Activated naive CD4-positive, alpha-beta T cell treated with anti-CD3 and anti-CD28 coated beads, Interleukin-2, amount 10 ng/mL, durations not matched to agents 7 days and 5 days (primary cell): ENCODE measurements at regions not wholly inside any gene's neighbourhood (a gene's known extent, or its start where the extent isn't known, plus 50 kb on each side); places are given as distances from the start of the nearest gene placed in this dataset.
"Not testable (repeated sequence)": the region's sequence is repeated elsewhere in the genome, so short reads cannot be mapped to it uniquely, and the experiment has no call there.

Experiments
- CTCF ChIA-PET: fragments of 350-600 bp; sonication (Branson Sonifier 250); formaldehyde crosslinking; loops from one replicate; lab custom pipeline; 2021; ENCODE audit warnings: antibody characterized with exemption; lab: Charles Lee
- DNase-seq: peaks from one replicate; pipeline ENCODE4 v3.0.0-alpha.2; 2020
- H3K27ac Mint-ChIP-seq: one replicate; pipeline ENCODE4 v1.8.0; 2021; ENCODE audit warnings: mild to moderate bottlenecking, moderate library complexity, mixed read lengths
- H3K27me3 Mint-ChIP-seq: one replicate; pipeline ENCODE4 v1.8.0; 2021; ENCODE audit warnings: mild to moderate bottlenecking, mixed read lengths
- H3K36me3 Mint-ChIP-seq: one replicate; pipeline ENCODE4 v1.8.0; 2021; ENCODE audit warnings: mixed read lengths
- H3K4me1 Mint-ChIP-seq: one replicate; pipeline ENCODE4 v1.8.0; 2021; ENCODE audit warnings: mixed read lengths
- H3K4me3 Mint-ChIP-seq: one replicate; pipeline ENCODE4 v1.8.0; 2021; ENCODE audit warnings: mild to moderate bottlenecking, moderate library complexity, mixed read lengths
- H3K9me3 Mint-ChIP-seq: one replicate; pipeline ENCODE4 v1.8.0; 2021; ENCODE audit warnings: mixed read lengths

DNA sequence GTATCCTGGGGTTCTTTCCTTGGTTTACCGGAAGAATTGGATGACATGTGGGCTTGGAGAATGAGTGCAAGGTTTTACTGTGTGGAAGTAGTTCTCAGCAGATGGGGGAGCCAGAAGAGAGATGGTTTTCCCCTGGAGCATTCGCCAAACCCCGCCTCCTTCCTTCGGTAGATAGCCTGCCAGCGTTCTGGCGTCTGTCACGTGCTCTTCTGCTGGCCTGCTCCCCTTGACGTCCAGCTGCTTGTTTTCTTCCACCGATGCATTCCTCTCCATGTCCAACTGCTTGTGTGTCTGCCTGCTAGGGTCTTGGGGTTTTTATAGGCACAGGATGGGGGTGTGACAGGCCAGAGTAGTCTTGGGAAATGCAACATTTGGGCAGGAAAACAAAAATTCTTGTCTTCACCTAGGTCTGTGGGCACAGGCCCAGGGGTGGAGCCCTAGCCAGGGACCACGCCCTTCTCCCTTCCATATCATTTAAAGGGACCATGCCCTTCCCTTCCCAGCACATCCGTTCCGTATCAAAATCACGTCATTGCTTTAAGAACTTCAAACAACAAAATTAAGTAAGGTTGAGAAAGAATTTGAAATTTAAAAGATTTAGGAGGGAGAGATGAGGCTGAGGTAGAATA is 538.7 kb upstream of the SMIM31 start:
- CTCF ChIA-PET = no interaction called here
- Mint-ChIP-seq H3K4me3 (no peak overlapping the region), H3K9me3 (peaks cover 2% of the 10 kb centered on the region), H3K36me3 (no peaks in the 10 kb centered on the region), H3K27ac (no peak overlapping the region), H3K4me1 (no peaks in the 10 kb centered on the region), H3K27me3 (no peaks in the 10 kb centered on the region)
- no peak for DNase-seq

DNA sequence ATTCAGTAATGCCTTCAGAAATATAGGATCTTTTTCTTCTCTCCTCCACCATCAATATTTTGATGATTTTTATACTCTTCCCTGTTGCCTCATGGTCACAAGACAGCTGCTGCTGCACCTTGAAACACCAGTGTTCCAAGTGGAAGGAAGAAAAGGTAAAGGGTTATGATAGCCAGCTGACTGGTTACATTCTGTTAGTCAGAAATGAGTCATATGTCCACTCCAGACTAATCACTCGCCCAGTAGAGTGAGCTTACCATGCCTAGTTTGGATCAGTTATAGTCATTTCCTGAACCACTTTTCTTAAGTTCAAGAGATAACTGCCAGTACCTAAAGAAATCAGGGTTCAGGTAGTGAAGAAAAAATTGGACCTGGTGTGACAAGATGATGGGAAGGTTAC is 532.3 kb upstream of the SMIM31 start:
- Mint-ChIP-seq H3K4me3 (no peak overlapping the region), H3K27ac (no peak overlapping the region), H3K27me3 (no peaks in the 10 kb centered on the region), H3K36me3 (no peaks in the 10 kb centered on the region), H3K4me1 (no peaks in the 10 kb centered on the region), H3K9me3 (peaks cover 2% of the 10 kb centered on the region)
- no peak for DNase-seq
- CTCF ChIA-PET = no interaction called here

DNA sequence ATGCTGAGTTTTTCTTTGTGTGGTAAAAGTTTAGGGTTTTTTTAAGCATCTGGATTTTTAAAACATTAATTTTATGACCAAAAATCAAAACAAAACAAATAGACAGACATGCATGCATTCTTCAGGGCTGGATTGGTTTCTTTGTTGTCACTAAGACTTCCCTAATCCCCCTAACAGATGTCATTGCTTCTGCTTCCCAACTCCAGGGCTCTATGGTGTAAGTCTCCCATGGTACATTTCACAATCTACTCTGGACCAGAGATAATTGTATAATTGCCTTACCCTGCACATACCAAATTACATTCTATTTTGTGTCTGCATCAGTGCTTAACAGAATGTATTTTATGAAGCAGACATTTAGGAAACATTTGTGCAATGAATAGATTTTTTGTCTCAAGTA is 529.1 kb upstream of the SMIM31 start:
- no peak overlapping the region for H3K4me3 Mint-ChIP-seq
- H3K27ac Mint-ChIP-seq = no peak overlapping the region
- DNase-seq = no peak
- no peaks in the 10 kb centered on the region for H3K9me3 Mint-ChIP-seq
- CTCF ChIA-PET = no interaction called here
- H3K4me1 Mint-ChIP-seq = no peaks in the 10 kb centered on the region
- H3K27me3 Mint-ChIP-seq = no peaks in the 10 kb centered on the region
- H3K36me3 Mint-ChIP-seq = no peaks in the 10 kb centered on the region

DNA sequence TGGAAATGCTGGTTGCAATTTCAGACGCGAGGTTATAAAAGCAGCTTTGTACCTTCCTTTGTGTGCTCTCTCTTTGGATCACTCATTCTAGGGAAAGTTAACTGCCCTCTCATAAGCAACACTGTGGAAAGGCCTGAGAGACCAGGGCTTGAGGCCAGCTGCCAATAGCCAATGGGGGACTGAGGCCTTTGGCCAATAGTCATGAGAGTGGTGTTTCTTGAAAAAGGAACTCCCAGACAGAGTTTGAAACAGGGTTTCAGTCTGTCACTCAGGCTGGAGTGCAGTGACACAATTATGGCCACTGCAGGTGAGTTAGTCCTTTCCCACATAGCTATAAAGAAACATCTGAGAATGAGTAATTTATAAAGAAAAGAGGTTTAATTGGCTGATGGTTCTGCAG is 524.7 kb upstream of the SMIM31 start:
- no peaks in the 10 kb centered on the region for H3K36me3 Mint-ChIP-seq
- DNase-seq = no peak
- no peaks in the 10 kb centered on the region for H3K9me3 Mint-ChIP-seq
- no peak overlapping the region for H3K4me3 Mint-ChIP-seq
- H3K27ac Mint-ChIP-seq = no peak overlapping the region
- CTCF ChIA-PET = interaction anchor here (0.6 kb wide), 1 partner anchor 809 kb away, joined by 3 read pairs; no protein-coding TSS in a partner anchor
- H3K27me3 Mint-ChIP-seq = no peaks in the 10 kb centered on the region
- no peaks in the 10 kb centered on the region for H3K4me1 Mint-ChIP-seq

DNA sequence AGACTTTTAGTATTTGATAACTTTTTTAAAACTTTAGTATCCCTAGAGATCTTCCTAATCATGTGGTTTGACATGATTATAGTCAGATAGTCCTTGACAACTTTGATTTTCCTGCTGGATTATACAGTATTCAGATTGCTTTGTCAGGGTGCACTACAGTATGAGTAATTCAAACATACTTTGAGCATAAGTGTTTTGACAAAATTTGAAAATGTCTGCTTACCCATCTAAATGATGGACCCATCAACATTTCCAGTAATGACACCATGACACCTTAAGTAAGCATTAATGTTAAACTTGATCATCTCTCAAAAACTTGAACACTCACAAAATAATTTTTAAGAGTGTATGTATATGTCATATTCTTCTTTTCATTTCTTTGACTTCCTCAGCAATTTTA is 514.5 kb upstream of the SMIM31 start:
- Mint-ChIP-seq H3K4me3 (no peak overlapping the region), H3K36me3 (no peaks in the 10 kb centered on the region), H3K27ac (no peak overlapping the region), H3K27me3 (no peaks in the 10 kb centered on the region), H3K9me3 (no peaks in the 10 kb centered on the region), H3K4me1 (no peaks in the 10 kb centered on the region)
- CTCF ChIA-PET = no interaction called here
- DNase-seq = no peak

DNA sequence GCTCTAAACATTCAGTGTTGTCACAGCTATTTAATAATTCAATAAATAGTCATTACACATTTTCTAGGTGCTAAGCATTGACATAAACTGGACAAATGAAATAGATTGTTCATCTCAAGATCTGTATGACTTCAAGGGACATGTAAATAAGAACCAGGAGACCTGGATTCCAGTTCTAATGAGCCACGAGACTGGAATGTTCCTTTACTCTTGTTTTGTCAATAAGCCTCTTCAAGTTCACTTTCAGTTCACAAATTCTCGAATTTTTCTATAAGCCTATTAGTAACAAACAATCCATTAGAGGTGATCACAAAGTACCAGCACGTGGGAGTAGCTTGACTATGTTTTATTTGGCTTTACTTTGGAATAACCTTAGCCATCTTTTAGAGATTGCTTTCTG is 514.0 kb upstream of the SMIM31 start:
- no peak overlapping the region for H3K27ac Mint-ChIP-seq
- H3K4me1 Mint-ChIP-seq = no peaks in the 10 kb centered on the region
- no peak for DNase-seq
- H3K9me3 Mint-ChIP-seq = no peaks in the 10 kb centered on the region
- H3K36me3 Mint-ChIP-seq = no peaks in the 10 kb centered on the region
- H3K4me3 Mint-ChIP-seq = no peak overlapping the region
- H3K27me3 Mint-ChIP-seq = no peaks in the 10 kb centered on the region
- CTCF ChIA-PET = no interaction called here

DNA sequence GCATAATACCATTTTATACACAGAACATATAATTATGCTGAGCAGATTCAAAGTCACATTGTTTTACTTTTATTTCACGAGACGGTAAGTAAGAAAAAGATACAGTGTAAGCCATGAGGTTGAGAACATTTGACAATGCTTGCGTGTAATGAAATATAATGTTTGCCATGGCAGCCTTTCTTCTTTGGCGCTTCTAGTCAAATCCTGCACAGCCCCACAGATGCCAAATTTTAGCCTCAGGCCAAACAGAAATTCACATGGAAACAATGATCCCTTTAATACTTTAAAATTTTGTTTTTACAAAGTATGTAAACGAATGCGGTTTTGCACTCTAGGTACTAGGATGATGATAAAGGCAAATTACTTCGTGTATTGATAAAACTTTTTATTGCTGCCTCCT is 502.7 kb upstream of the SMIM31 start:
- Mint-ChIP-seq H3K9me3 (no peaks in the 10 kb centered on the region), H3K27me3 (no peaks in the 10 kb centered on the region), H3K4me3 (no peak overlapping the region), H3K36me3 (no peaks in the 10 kb centered on the region), H3K4me1 (no peaks in the 10 kb centered on the region), H3K27ac (no peak overlapping the region)
- CTCF ChIA-PET = no interaction called here
- DNase-seq = no peak

DNA sequence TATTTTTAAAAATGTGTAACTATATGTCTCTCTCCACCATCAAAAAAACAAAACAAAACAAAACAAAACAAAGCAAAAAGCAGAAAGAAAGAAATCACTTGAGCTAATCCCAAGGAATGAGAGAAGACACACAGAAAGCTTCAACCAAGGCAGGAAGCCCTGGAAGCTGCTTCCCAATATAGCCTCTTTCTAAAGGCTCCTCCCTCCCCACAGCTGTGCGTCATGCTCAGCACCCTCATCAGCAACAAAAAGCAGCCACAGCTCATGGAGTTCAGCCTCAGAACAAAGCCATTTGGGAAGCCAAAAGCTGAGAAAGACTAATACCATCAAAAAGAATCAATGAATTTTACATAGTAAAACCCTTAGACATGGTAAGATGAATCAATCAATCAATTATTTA is 501.6 kb upstream of the SMIM31 start:
- CTCF ChIA-PET = no interaction called here
- no peaks in the 10 kb centered on the region for H3K36me3 Mint-ChIP-seq
- H3K27me3 Mint-ChIP-seq = no peaks in the 10 kb centered on the region
- no peak overlapping the region for H3K4me3 Mint-ChIP-seq
- no peak overlapping the region for H3K27ac Mint-ChIP-seq
- no peaks in the 10 kb centered on the region for H3K4me1 Mint-ChIP-seq
- no peak for DNase-seq
- no peaks in the 10 kb centered on the region for H3K9me3 Mint-ChIP-seq

DNA sequence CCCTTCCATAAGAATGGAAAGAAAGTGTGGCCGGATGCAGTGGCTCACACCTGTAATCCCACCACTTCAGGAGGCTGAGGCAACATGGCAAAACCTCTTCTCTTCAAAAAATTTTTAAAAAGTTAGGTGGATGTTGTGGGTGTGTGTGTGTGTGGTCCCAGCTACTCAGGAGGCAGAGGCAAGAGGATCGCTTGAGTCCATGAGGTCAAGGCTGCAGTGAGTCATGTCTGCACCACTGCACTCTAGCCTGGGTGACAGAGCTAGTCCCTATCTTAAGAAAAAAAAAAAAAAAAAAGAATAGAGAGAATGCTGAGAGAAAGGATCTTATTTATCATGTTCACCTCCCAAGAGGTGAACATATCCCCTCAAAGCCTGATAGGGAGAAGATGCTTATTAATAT is 492.1 kb upstream of the SMIM31 start:
- H3K4me1 Mint-ChIP-seq = no peaks in the 10 kb centered on the region
- H3K36me3 Mint-ChIP-seq = no peaks in the 10 kb centered on the region
- no peak for DNase-seq
- H3K9me3 Mint-ChIP-seq = no peaks in the 10 kb centered on the region
- no peak overlapping the region for H3K27ac Mint-ChIP-seq
- no peaks in the 10 kb centered on the region for H3K27me3 Mint-ChIP-seq
- CTCF ChIA-PET = no interaction called here
- no peak overlapping the region for H3K4me3 Mint-ChIP-seq

DNA sequence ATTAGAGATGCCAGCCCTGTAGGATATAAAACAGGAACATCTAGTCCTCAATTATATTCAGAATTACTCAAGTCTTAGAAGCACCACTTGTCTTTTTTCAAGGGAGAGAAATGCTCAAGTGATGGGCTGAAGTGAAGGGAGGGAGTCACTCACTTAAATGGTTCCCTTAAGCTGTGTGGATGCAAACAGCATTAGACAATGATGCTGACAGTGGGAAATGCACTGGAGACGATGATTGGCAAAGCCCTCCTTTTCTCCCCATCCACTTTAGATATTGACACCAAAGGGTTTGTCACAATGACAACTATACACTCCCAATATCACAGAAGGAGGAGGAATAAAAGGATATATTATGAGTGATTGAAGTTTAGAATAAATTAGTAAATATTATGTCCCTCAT is 491.4 kb upstream of the SMIM31 start:
- CTCF ChIA-PET, DNase-seq, H3K36me3 Mint-ChIP-seq: not testable (repeated sequence)

DNA sequence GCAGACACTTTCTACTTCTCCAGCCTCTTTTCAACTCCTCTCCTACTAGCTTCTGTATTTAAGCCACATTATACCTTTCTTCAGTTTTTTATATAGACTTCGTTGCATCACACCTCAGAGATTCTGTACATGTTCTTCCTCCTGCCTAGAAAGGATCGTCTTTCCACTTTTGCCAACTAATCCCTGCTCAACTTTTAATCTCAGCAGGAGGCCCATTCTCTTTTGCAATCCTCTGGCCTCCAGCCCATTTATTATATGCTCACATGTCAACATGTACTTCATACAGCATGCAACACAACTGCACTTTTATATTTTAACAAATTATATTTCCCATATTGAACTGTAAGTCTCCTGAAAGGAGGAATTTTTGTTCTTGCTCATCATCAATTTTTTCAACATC is 476.5 kb upstream of the SMIM31 start:
- H3K9me3 Mint-ChIP-seq, DNase-seq, CTCF ChIA-PET, H3K4me1 Mint-ChIP-seq, H3K4me3 Mint-ChIP-seq, H3K27ac Mint-ChIP-seq, H3K36me3 Mint-ChIP-seq, H3K27me3 Mint-ChIP-seq: not testable (repeated sequence)

More for the DNA sequence above, 491.4 kb upstream of the SMIM31 start:
- not testable (repeated sequence) for H3K27ac Mint-ChIP-seq, H3K4me1 Mint-ChIP-seq, H3K27me3 Mint-ChIP-seq, H3K9me3 Mint-ChIP-seq, H3K4me3 Mint-ChIP-seq

DNA sequence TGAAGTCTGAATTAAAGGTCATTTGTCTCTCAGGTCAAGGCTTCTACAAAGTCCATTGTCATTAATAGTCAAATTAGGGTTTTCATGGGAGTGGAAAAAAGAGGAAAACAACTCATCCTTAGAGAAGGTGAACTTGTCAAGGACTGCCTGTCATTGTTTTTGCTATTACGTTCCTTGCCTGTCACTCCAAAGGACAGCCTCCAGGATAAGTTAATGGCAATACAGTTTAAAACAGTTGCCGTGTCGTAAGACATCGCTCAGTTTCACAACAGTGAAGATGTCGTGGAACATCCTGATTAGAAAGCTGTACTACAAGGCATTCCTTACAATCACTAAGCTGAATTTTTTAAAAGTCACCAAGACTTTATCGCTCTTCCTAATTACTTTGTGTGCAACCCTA is 466.8 kb upstream of the SMIM31 start:
- no peak for DNase-seq
- Mint-ChIP-seq H3K4me1 (no peaks in the 10 kb centered on the region), H3K27me3 (no peaks in the 10 kb centered on the region), H3K27ac (no peak overlapping the region), H3K4me3 (no peak overlapping the region), H3K9me3 (no peaks in the 10 kb centered on the region), H3K36me3 (no peaks in the 10 kb centered on the region)
- CTCF ChIA-PET = no interaction called here

DNA sequence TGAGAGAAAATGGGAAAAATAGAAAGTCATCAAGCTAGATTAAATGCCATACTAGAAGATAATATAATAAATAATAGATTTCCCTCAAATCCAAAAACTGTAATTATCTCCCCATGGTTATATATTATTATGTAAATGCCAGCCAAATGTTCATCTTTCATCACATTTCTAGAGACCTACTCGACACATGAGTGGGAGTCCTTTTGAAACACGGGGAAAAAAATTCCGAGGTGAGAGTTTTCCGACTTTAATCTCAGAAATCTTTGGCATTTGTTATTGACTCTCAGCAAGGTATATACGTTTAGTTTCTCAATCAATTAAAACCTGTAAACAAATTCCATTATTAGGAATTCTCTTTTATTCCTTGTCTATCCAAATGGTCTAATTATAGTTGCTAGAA is 465.4 kb upstream of the SMIM31 start:
- CTCF ChIA-PET = no interaction called here
- Mint-ChIP-seq H3K4me3 (no peak overlapping the region), H3K27ac (no peak overlapping the region), H3K9me3 (no peaks in the 10 kb centered on the region), H3K27me3 (no peaks in the 10 kb centered on the region), H3K36me3 (no peaks in the 10 kb centered on the region), H3K4me1 (no peaks in the 10 kb centered on the region)
- no peak for DNase-seq

DNA sequence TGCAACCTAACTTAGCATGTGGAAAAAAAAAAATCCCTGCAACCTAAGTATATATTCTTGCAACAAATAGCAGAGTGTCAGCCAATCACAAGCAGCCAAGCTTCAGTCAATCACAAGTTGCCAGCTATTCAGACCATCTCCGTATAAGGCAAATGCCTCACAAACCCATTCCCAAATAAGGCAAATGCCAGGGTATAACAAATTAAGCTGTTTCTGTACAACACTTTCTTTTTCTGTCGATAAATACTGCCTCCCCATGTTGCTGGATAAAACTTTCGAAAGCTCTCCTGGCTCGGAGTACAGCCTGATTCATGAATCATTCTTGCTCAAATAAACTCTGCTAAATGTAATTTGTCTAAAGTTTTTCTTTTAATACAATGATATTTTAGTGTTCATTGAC is 460.7 kb upstream of the SMIM31 start:
- CTCF ChIA-PET = no interaction called here
- Mint-ChIP-seq H3K9me3 (no peaks in the 10 kb centered on the region), H3K4me3 (no peak overlapping the region), H3K27me3 (no peaks in the 10 kb centered on the region), H3K27ac (no peak overlapping the region), H3K4me1 (no peaks in the 10 kb centered on the region), H3K36me3 (no peaks in the 10 kb centered on the region)
- no peak for DNase-seq

DNA sequence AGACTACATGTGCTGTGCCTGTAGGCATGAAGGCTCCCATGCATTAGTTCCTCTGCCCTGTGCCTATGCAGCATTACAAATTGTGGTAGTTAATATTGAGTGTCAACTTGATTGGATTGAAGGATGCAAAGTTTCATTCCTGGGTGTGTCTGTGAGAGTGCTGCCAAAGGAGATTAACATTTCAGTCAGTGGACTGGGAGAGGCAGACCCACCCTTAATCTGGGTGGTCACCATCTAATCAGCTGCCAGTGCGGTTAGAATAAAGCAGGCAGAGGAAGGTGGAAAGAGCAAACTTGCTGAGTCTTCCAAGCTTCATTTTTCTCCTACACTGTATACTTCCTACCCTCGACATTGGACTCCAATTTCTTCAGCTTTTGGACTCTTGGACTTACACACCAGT is 460.2 kb upstream of the SMIM31 start:
- no peak for DNase-seq
- Mint-ChIP-seq H3K4me1 (no peaks in the 10 kb centered on the region), H3K4me3 (no peak overlapping the region), H3K36me3 (no peaks in the 10 kb centered on the region), H3K27ac (no peak overlapping the region), H3K27me3 (no peaks in the 10 kb centered on the region), H3K9me3 (no peaks in the 10 kb centered on the region)
- CTCF ChIA-PET = no interaction called here

DNA sequence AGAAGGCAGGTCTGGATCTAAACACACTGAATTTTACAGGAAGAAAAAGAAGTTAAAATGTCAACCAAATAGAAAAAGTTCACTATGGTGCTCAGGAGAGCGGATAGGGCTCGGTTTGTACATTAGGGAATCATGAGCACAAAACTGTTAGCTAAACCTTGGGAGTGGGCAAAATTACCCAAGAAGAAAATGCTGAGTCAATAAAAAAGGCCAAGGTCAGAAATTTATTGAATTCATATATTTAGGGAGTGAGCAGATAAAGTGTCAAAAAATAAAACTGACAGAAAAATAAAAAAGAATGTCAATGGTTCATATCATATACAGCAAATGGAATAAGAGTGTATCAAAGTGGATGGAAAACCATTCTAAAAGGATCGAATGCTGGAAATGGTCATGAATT is 452.5 kb upstream of the SMIM31 start:
- Mint-ChIP-seq H3K27ac (no peak overlapping the region), H3K4me1 (no peaks in the 10 kb centered on the region), H3K36me3 (no peaks in the 10 kb centered on the region), H3K27me3 (no peaks in the 10 kb centered on the region), H3K4me3 (no peak overlapping the region), H3K9me3 (no peaks in the 10 kb centered on the region)
- CTCF ChIA-PET = no interaction called here
- no peak for DNase-seq
